ENCODE measurements at regions not wholly inside any gene's neighbourhood (a gene's known extent, or its start where the extent isn't known, plus 50 kb on each side); places are given as distances from the start of the nearest gene placed in this dataset.

- H3K27ac ChIP-seq, result no peak overlapping the region
- TF ChIP-seq CTCF (IDR thresholded peaks at IDR 0.05) (no peak), POLR2A (IDR thresholded peaks at IDR 0.05) (no peak)
- H3K36me3 ChIP-seq (replicated peaks in 1 of 2), result no peaks in the 10 kb centered on the region
- H3K4me1 ChIP-seq (replicated peaks in 1 of 2), result no peaks in the 10 kb centered on the region
- no peak overlapping the region for H3K4me3 ChIP-seq
- H3K27me3 ChIP-seq, result no peaks in the 10 kb centered on the region
- intact Hi-C loops (cut with DNase I), result no loop called here
- WGBS, 4 donors, result 67 to 81% (median 71%) methylated on average over 3 of the region's 3 CpGs
- DNase-seq, result no peak
- no peaks in the 10 kb centered on the region for H3K9me3 ChIP-seq (replicated peaks in 1 of 3)
These were observed 212.6 kb downstream of the EN1 start for GRCh38 chr2:118634876-118635275.

GRCh38 chr2:118633371-118634018, 214.0 kb downstream of the EN1 start:
- Histone ChIP-seq H3K9me3 (replicated peaks in 1 of 3) (no peaks in the 10 kb centered on the region), H3K4me1 (replicated peaks in 1 of 2) (no peaks in the 10 kb centered on the region), H3K27me3 (no peaks in the 10 kb centered on the region), H3K27ac (no peak overlapping the region), H3K36me3 (replicated peaks in 1 of 2) (no peaks in the 10 kb centered on the region), H3K4me3 (no peak overlapping the region)
- WGBS, 4 donors, result 73 to 77% (median 74%) methylated on average over 9 of the region's 9 CpGs
- DNase-seq, result no peak
- TF ChIP-seq POLR2A (IDR thresholded peaks at IDR 0.05) (no peak), CTCF (IDR thresholded peaks at IDR 0.05) (no peak)
- intact Hi-C loops (cut with DNase I), result no loop called here

GRCh38 chr2:118632921-118633320, 214.5 kb downstream of the EN1 start:
- intact Hi-C loops (cut with DNase I), result no loop called here
- H3K36me3 ChIP-seq (replicated peaks in 1 of 2), result no peaks in the 10 kb centered on the region
- H3K9me3 ChIP-seq (replicated peaks in 1 of 3), result no peaks in the 10 kb centered on the region
- H3K4me3 ChIP-seq, result no peak overlapping the region
- no peaks in the 10 kb centered on the region for H3K4me1 ChIP-seq (replicated peaks in 1 of 2)
- no peak for DNase-seq
- no peak overlapping the region for H3K27ac ChIP-seq
- H3K27me3 ChIP-seq, result no peaks in the 10 kb centered on the region
- 51 to 79% (median 73%) methylated on average over 8 to 11 of the region's 11 CpGs for WGBS, 4 donors
- TF ChIP-seq CTCF (IDR thresholded peaks at IDR 0.05) (no peak), POLR2A (IDR thresholded peaks at IDR 0.05) (no peak)

- Histone ChIP-seq H3K9me3 (replicated peaks in 1 of 3) (no peaks in the 10 kb centered on the region), H3K4me1 (replicated peaks in 1 of 2) (no peaks in the 10 kb centered on the region), H3K27ac (no peak overlapping the region), H3K27me3 (no peaks in the 10 kb centered on the region), H3K4me3 (no peak overlapping the region), H3K36me3 (replicated peaks in 1 of 2) (no peaks in the 10 kb centered on the region)
- no peak for DNase-seq
- intact Hi-C loops (cut with DNase I), result no loop called here
- WGBS, 4 donors, result 59 to 84% (median 70%) methylated on average over 3 of the region's 3 CpGs
- TF ChIP-seq POLR2A (IDR thresholded peaks at IDR 0.05), result no peak
- TF ChIP-seq CTCF (IDR thresholded peaks at IDR 0.05), result no peak
These were observed 220.3 kb downstream of the EN1 start for GRCh38 chr2:118627156-118627555.

All from adrenal gland (tissue), 9 donors.